Fibroblast of mammary gland (primary cell): ENCODE measurements at regions not wholly inside any gene's neighbourhood (a gene's known extent, or its start where the extent isn't known, plus 50 kb on each side); places are given as distances from the start of the nearest gene placed in this dataset.

Experiments used
- DNase-seq: peaks from one replicate; pipeline ENCODE4 v3.0.0-alpha.2; 2010; ENCODE audit warnings: low read depth
- H3K4me3 ChIP-seq: 2 replicates; pipeline ENCODE4 v1.5.1; 2011; ENCODE audit warnings: low read depth, mild to moderate bottlenecking, low read length, moderate library complexity; ENCODE audit not compliant: control insufficient read depth
- TF ChIP-seq, protein P1 (sequence below): conservative IDR thresholded peaks from 2 replicates; pipeline ENCODE4 v1.5.1; 2011; ENCODE audit warnings: low read depth, low read length, inconsistent platforms; ENCODE audit not compliant: control insufficient read depth, insufficient read depth

- TF ChIP-seq, protein P1, sequence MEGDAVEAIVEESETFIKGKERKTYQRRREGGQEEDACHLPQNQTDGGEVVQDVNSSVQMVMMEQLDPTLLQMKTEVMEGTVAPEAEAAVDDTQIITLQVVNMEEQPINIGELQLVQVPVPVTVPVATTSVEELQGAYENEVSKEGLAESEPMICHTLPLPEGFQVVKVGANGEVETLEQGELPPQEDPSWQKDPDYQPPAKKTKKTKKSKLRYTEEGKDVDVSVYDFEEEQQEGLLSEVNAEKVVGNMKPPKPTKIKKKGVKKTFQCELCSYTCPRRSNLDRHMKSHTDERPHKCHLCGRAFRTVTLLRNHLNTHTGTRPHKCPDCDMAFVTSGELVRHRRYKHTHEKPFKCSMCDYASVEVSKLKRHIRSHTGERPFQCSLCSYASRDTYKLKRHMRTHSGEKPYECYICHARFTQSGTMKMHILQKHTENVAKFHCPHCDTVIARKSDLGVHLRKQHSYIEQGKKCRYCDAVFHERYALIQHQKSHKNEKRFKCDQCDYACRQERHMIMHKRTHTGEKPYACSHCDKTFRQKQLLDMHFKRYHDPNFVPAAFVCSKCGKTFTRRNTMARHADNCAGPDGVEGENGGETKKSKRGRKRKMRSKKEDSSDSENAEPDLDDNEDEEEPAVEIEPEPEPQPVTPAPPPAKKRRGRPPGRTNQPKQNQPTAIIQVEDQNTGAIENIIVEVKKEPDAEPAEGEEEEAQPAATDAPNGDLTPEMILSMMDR, result no peak
- no peak for DNase-seq
- no peak overlapping the region for H3K4me3 ChIP-seq
These were observed 145.1 kb upstream of the FKBP1C start for GRCh38 chr6:63066055-63066704.

- TF ChIP-seq, protein P1, result no peak
- H3K4me3 ChIP-seq, result no peak overlapping the region
- no peak for DNase-seq
These were observed 116.3 kb upstream of the FKBP1C start for GRCh38 chr6:63094947-63095346.

GRCh38 chr6:63097222-63097621 lies 114.0 kb upstream of the FKBP1C start:
- no peak for DNase-seq
- TF ChIP-seq, protein P1, result no peak

GRCh38 chr6:63098789-63099188 lies 112.5 kb upstream of the FKBP1C start:
- TF ChIP-seq, protein P1, result no peak
- H3K4me3 ChIP-seq, result no peak overlapping the region
- no peak for DNase-seq

More at GRCh38 chr6:63097222-63097621, 114.0 kb upstream of the FKBP1C start:
- no peak overlapping the region for H3K4me3 ChIP-seq

GRCh38 chr6:63099772-63100459 lies 111.4 kb upstream of the FKBP1C start:
- TF ChIP-seq, protein P1, result no peak
- H3K4me3 ChIP-seq, result no peak overlapping the region
- DNase-seq, result no peak

- TF ChIP-seq, protein P1, result no peak
- no peak overlapping the region for H3K4me3 ChIP-seq
- no peak for DNase-seq
These were observed 96.6 kb upstream of the FKBP1C start for GRCh38 chr6:63114610-63115211.
